ENCODE measurements at regions not wholly inside any gene's neighbourhood (a gene's known extent, or its start where the extent isn't known, plus 50 kb on each side); places are given as distances from the start of the nearest gene placed in this dataset.
"Not testable (repeated sequence)": the region's sequence is repeated elsewhere in the genome, so short reads cannot be mapped to it uniquely, and the experiment has no call there.

- DNase-seq (ENCODE audit: low spot score); H3K27ac ChIP-seq; H3K27me3 ChIP-seq (replicated peaks; ENCODE audit: insufficient read depth); H3K9me3 ChIP-seq; H3K36me3 ChIP-seq; H3K4me1 ChIP-seq (ENCODE audit: control insufficient read depth in 1 of 2, low read depth in 2 of 2); ATAC-seq (ENCODE audit: insufficient number of reproducible peaks, low FRiP score, low read depth): not testable (repeated sequence)
- peak overlapping the region; percentile 16 for H3K4me3 ChIP-seq
These were observed 218.2 kb upstream of the FRG1 start for GRCh38 chr4:189722324-189723003.

- H3K36me3 ChIP-seq; ATAC-seq (ENCODE audit: insufficient number of reproducible peaks, low FRiP score, low read depth); DNase-seq (ENCODE audit: low spot score): not testable (repeated sequence)
These were observed 212.6 kb upstream of the FRG1 start for GRCh38 chr4:189727982-189728638.

GRCh38 chr4:189731989-189732388 is 208.7 kb upstream of the FRG1 start:
- DNase-seq (ENCODE audit: low spot score); ATAC-seq (ENCODE audit: insufficient number of reproducible peaks, low FRiP score, low read depth): not testable (repeated sequence)

More at GRCh38 chr4:189727982-189728638, 212.6 kb upstream of the FRG1 start:
- H3K4me3 ChIP-seq; H3K4me1 ChIP-seq (ENCODE audit: control insufficient read depth in 1 of 2, low read depth in 2 of 2); H3K27me3 ChIP-seq (replicated peaks; ENCODE audit: insufficient read depth); H3K27ac ChIP-seq; H3K9me3 ChIP-seq: not testable (repeated sequence)

GRCh38 chr4:189733507-189733906 is 207.2 kb upstream of the FRG1 start:
- H3K27me3 ChIP-seq (replicated peaks; ENCODE audit: insufficient read depth); H3K4me1 ChIP-seq (ENCODE audit: control insufficient read depth in 1 of 2, low read depth in 2 of 2); H3K27ac ChIP-seq; H3K4me3 ChIP-seq; ATAC-seq (ENCODE audit: insufficient number of reproducible peaks, low FRiP score, low read depth); H3K36me3 ChIP-seq; DNase-seq (ENCODE audit: low spot score); H3K9me3 ChIP-seq: not testable (repeated sequence)

More at GRCh38 chr4:189731989-189732388, 208.7 kb upstream of the FRG1 start:
- H3K36me3 ChIP-seq; H3K27ac ChIP-seq; H3K4me1 ChIP-seq (ENCODE audit: control insufficient read depth in 1 of 2, low read depth in 2 of 2); H3K4me3 ChIP-seq; H3K27me3 ChIP-seq (replicated peaks; ENCODE audit: insufficient read depth); H3K9me3 ChIP-seq: not testable (repeated sequence)

- not testable (repeated sequence) for H3K27me3 ChIP-seq (replicated peaks; ENCODE audit: insufficient read depth); DNase-seq (ENCODE audit: low spot score); H3K4me1 ChIP-seq (ENCODE audit: control insufficient read depth in 1 of 2, low read depth in 2 of 2); H3K36me3 ChIP-seq; H3K27ac ChIP-seq; ATAC-seq (ENCODE audit: insufficient number of reproducible peaks, low FRiP score, low read depth); H3K9me3 ChIP-seq; H3K4me3 ChIP-seq
These were observed 205.9 kb upstream of the FRG1 start for GRCh38 chr4:189734648-189735267.

- H3K27ac ChIP-seq; H3K4me3 ChIP-seq; DNase-seq (ENCODE audit: low spot score); H3K36me3 ChIP-seq; H3K4me1 ChIP-seq (ENCODE audit: control insufficient read depth in 1 of 2, low read depth in 2 of 2); H3K27me3 ChIP-seq (replicated peaks; ENCODE audit: insufficient read depth); ATAC-seq (ENCODE audit: insufficient number of reproducible peaks, low FRiP score, low read depth); H3K9me3 ChIP-seq: not testable (repeated sequence)
These were observed 204.0 kb upstream of the FRG1 start for GRCh38 chr4:189736656-189737055.

- ATAC-seq (ENCODE audit: insufficient number of reproducible peaks, low FRiP score, low read depth); H3K27ac ChIP-seq; H3K36me3 ChIP-seq; DNase-seq (ENCODE audit: low spot score); H3K27me3 ChIP-seq (replicated peaks; ENCODE audit: insufficient read depth); H3K4me3 ChIP-seq; H3K4me1 ChIP-seq (ENCODE audit: control insufficient read depth in 1 of 2, low read depth in 2 of 2); H3K9me3 ChIP-seq: not testable (repeated sequence)
These were observed 200.6 kb upstream of the FRG1 start for GRCh38 chr4:189740118-189740517.

- Histone ChIP-seq H3K4me1 (ENCODE audit: control insufficient read depth in 1 of 2, low read depth in 2 of 2) (no peaks in the 10 kb centered on the region), H3K36me3 (no peaks in the 10 kb centered on the region), H3K9me3 (no peaks in the 10 kb centered on the region), H3K27ac (no peak overlapping the region), H3K27me3 (replicated peaks; ENCODE audit: insufficient read depth) (no peaks in the 10 kb centered on the region), H3K4me3 (no peak overlapping the region)
- no peak for DNase-seq (ENCODE audit: low spot score)
- no peak for TF ChIP-seq CTCF (IDR thresholded peaks at IDR 0.05)
- no peak for ATAC-seq (ENCODE audit: insufficient number of reproducible peaks, low FRiP score, low read depth)
These were observed 199.8 kb upstream of the FRG1 start for GRCh38 chr4:189740873-189741272.

- not testable (repeated sequence) for H3K4me1 ChIP-seq (ENCODE audit: control insufficient read depth in 1 of 2, low read depth in 2 of 2); H3K27ac ChIP-seq; ATAC-seq (ENCODE audit: insufficient number of reproducible peaks, low FRiP score, low read depth); H3K27me3 ChIP-seq (replicated peaks; ENCODE audit: insufficient read depth); H3K9me3 ChIP-seq; H3K36me3 ChIP-seq; H3K4me3 ChIP-seq; DNase-seq (ENCODE audit: low spot score)
These were observed 187.6 kb upstream of the FRG1 start for GRCh38 chr4:189753092-189753491.
